B cell (primary cell): ENCODE measurements at regions not wholly inside any gene's neighbourhood (a gene's known extent, or its start where the extent isn't known, plus 50 kb on each side); places are given as distances from the start of the nearest gene placed in this dataset.

Experiments used
- CTCF ChIP-seq: fragments of 200-600 bp; IDR thresholded peaks from one replicate; pipeline ENCODE4 v1.8.0; 2022; ENCODE audit warnings: antibody characterized with exemption, mild to moderate bottlenecking
- EZH2 ChIP-seq: IDR thresholded peaks from 2 replicates; pipeline ENCODE4 v1.6.1; 2012; ENCODE audit warnings: borderline replicate concordance, low read depth, mild to moderate bottlenecking, moderate library complexity, low read length; ENCODE audit not compliant: insufficient read depth, poor library complexity, severe bottlenecking

- TF ChIP-seq CTCF (no peak), EZH2 (no peak)
Observed at GRCh38 chr14:97618401-97618800, 821.2 kb downstream of the VRK1 start.
